Neuronal stem cell (in vitro differentiated cells): ENCODE measurements at regions not wholly inside any gene's neighbourhood (a gene's known extent, or its start where the extent isn't known, plus 50 kb on each side); places are given as distances from the start of the nearest gene placed in this dataset.

Source experiments
- DNase-seq: peaks from one replicate; pipeline ENCODE4 v3.0.0-alpha.2; 2013; ENCODE audit warnings: low spot score
- H2AFZ ChIP-seq: one replicate; pipeline ENCODE4 v1.6.1; 2013; ENCODE audit warnings: mild to moderate bottlenecking, low read length, inconsistent platforms
- H2AK5ac ChIP-seq: 2 replicates; pipeline ENCODE4 v1.6.1; 2013; ENCODE audit warnings: low read depth, mild to moderate bottlenecking, inconsistent platforms, low read length, moderate library complexity, mixed read lengths
- H2BK120ac ChIP-seq: 2 replicates; pipeline ENCODE4 v1.6.1; 2013; ENCODE audit warnings: low read depth, mild to moderate bottlenecking, inconsistent platforms, low read length, moderate library complexity, mixed read lengths
- H2BK12ac ChIP-seq: one replicate; pipeline ENCODE4 v1.6.1; 2013; ENCODE audit warnings: low read length, inconsistent platforms
- H2BK15ac ChIP-seq: 2 replicates; pipeline ENCODE4 v1.6.1; 2013; ENCODE audit warnings: mild to moderate bottlenecking, low read length, inconsistent platforms, mixed read lengths
- H2BK5ac ChIP-seq: one replicate; pipeline ENCODE4 v1.6.1; 2013; ENCODE audit warnings: inconsistent platforms, mild to moderate bottlenecking, low read length, moderate library complexity
- H3K14ac ChIP-seq: one replicate; pipeline ENCODE4 v1.6.1; 2013; ENCODE audit warnings: low read length, inconsistent platforms
- H3K18ac ChIP-seq: 2 replicates; pipeline ENCODE4 v1.6.1; 2013; ENCODE audit warnings: low read length, inconsistent platforms
- H3K23ac ChIP-seq: 2 replicates; pipeline ENCODE4 v1.6.1; 2013; ENCODE audit warnings: low read depth, mild to moderate bottlenecking, mixed read lengths, low read length, inconsistent platforms; ENCODE audit not compliant: poor library complexity
- H3K27ac ChIP-seq: replicated peaks from 3 replicates; pipeline ENCODE4 v1.5.1; 2013; ENCODE audit warnings: low read length, inconsistent platforms
- H3K27me3 ChIP-seq, 3 experiments: 2 replicates each; pipeline ENCODE4 v1.6.1; 2013; ENCODE audit warnings: low read length in 3 of 3, mild to moderate bottlenecking in 2 of 3, inconsistent platforms in 1 of 3, low read depth in 1 of 3, mixed read lengths in 1 of 3, moderate library complexity in 1 of 3; ENCODE audit not compliant: control insufficient read depth in 3 of 3, insufficient read depth in 3 of 3
- H3K36me3 ChIP-seq, 2 donors: replicated peaks in 1 of 2; 2 replicates each; pipeline ENCODE4 v1.6.1; 2013; ENCODE audit warnings: low read length in 2 of 2; ENCODE audit not compliant: control insufficient read depth in 2 of 2, insufficient read depth in 2 of 2
- H3K4ac ChIP-seq: 2 replicates; pipeline ENCODE4 v1.6.1; 2013; ENCODE audit warnings: inconsistent platforms, mild to moderate bottlenecking, low read length, moderate library complexity
- H3K4me1 ChIP-seq, 2 donors: 1 replicate in 1 of 2; 2 replicates in 1 of 2; pipeline ENCODE4 v1.6.1; 2013; ENCODE audit warnings: low read length in 2 of 2, low read depth in 1 of 2; ENCODE audit not compliant: control insufficient read depth in 2 of 2, insufficient read depth in 1 of 2
- H3K4me2 ChIP-seq: one replicate; pipeline ENCODE4 v1.6.1; 2013; ENCODE audit warnings: mild to moderate bottlenecking, low read length, inconsistent platforms; ENCODE audit not compliant: insufficient read depth, poor library complexity, severe bottlenecking
- H3K4me3 ChIP-seq, 2 donors: 2 replicates each; pipeline ENCODE4 v1.5.1; 2013; ENCODE audit warnings: low read length in 2 of 2, mild to moderate bottlenecking in 2 of 2, inconsistent platforms in 1 of 2, moderate library complexity in 1 of 2
- H3K79me1 ChIP-seq: one replicate; pipeline ENCODE4 v1.6.1; 2013; ENCODE audit warnings: low read depth, mild to moderate bottlenecking, inconsistent platforms, low read length, moderate library complexity
- H3K9ac ChIP-seq: one replicate; pipeline ENCODE4 v1.6.1; 2013; ENCODE audit warnings: mild to moderate bottlenecking, low read depth, low read length, inconsistent platforms; ENCODE audit not compliant: poor library complexity
- H3K9me3 ChIP-seq, 2 donors: replicated peaks in 1 of 2; 2 replicates each; pipeline versions ENCODE3 to v1.6.1; 2013; ENCODE audit warnings: low read length in 2 of 2, mild to moderate bottlenecking in 2 of 2, inconsistent platforms in 1 of 2, low read depth in 1 of 2, mixed read lengths in 1 of 2, moderate library complexity in 1 of 2; ENCODE audit not compliant: control insufficient read depth in 2 of 2, insufficient read depth in 1 of 2
- H4K8ac ChIP-seq: one replicate; pipeline ENCODE4 v1.6.1; 2013; ENCODE audit warnings: low read depth, mild to moderate bottlenecking, inconsistent platforms, low read length, moderate library complexity
- H4K91ac ChIP-seq: one replicate; pipeline ENCODE4 v1.6.1; 2013; ENCODE audit warnings: low read length, low read depth, mild to moderate bottlenecking, inconsistent platforms; ENCODE audit not compliant: poor library complexity
- WGBS, 2 donors: extraction: QIAGEN DNeasy Blood & Tissue Kit; methylation state at CpG; one replicate each; pipeline ENCODE4 v1.1.7; 2013; ENCODE audit warnings: missing lambda C conversion rate in 2 of 2, mixed read lengths in 1 of 2; ENCODE audit not compliant: insufficient read length in 2 of 2, insufficient replicate concordance in 1 of 2; ENCODE audit errors: extremely low coverage in 2 of 2; 5-methylcytosine and 5-hydroxymethylcytosine counted together

DNA sequence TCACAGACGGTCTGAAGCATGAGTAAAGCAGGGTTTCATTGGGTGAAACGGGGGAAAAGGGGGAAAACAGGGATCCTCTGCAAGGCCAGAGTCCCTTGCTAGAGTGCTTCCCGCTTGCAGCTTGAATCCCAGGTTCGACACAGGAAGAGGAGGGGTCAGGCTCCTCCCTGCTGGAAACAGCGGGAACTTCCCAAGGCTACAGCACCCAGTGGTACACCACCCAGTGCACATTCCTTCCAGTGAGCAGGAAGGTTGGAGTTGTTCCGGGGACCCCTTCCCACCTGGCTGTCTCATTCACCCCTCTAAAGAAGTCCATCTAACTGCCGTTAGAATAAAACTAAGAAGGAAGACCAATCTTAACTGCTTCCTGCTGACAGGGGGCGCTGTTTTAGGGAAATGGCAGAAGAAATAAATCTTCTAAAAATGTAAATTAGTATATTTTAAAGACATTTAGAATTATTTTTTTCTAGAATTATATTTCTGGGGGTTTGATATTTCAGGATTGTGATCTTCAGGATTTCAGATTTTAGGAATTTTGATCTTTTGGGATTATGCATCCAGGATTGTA, 230.9 kb downstream of the RBM43 start:
- H2BK120ac ChIP-seq, result no peak overlapping the region
- H3K27me3 ChIP-seq, result no peaks in the 10 kb centered on the region
- H2BK5ac ChIP-seq, result no peak overlapping the region
- H3K4ac ChIP-seq, result no peak overlapping the region
- H2AK5ac ChIP-seq, result no peak overlapping the region
- H3K4me3 ChIP-seq, result no peak overlapping the region
- H3K27ac ChIP-seq, result no peak overlapping the region
- H3K9ac ChIP-seq, result no peak overlapping the region
- no peak overlapping the region for H4K91ac ChIP-seq
- DNase-seq, result no peak
- H3K18ac ChIP-seq, result no peak overlapping the region
- H2BK12ac ChIP-seq, result no peak overlapping the region
- no peak overlapping the region for H3K14ac ChIP-seq
- WGBS, 2 donors, result no CpG with 5 or more reads among the region's 8 CpGs
- H3K9me3 ChIP-seq, result no peaks in the 10 kb centered on the region
- no peak overlapping the region for H2AFZ ChIP-seq
- no peak overlapping the region for H4K8ac ChIP-seq
- H3K36me3 ChIP-seq, result no peaks in the 10 kb centered on the region
- no peak overlapping the region for H3K23ac ChIP-seq
- no peaks in the 10 kb centered on the region for H3K79me1 ChIP-seq
- no peaks in the 10 kb centered on the region for H3K4me1 ChIP-seq
- no peak overlapping the region for H3K4me2 ChIP-seq
- no peak overlapping the region for H2BK15ac ChIP-seq

DNA sequence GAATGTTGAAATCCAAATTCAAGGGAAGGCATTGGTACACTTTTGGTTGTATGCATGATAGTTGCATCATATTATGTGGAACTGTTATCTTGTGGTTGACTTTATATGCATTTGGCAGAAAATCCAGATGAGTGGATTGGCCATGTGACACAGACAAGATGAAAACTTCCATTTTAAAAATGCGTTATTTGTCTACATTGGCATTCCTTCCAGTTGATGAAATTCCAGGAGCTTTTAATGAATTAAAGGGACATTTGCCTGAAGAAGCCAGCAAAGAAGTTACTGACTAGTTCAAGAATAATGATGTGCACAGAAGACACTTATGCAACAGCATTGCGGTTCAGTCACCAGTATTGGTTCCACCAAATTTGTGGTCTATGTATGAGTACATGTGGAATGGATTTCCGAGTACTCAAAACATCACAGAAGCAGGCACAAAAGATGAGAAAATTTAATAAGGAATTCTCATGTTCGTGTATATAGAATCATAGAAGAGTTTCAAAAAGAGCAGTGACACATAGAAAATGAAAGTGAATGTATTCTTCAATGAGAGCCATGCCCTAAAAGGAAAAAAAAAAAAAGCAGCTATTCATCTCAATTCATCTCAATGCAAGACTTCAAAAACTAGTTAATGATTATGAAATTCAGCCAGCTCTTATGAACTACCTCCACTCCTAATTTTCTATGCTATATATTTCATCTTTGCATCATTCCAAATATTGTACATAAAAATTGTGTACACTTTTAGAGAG, 232.1 kb downstream of the RBM43 start:
- no peak overlapping the region for H3K4me2 ChIP-seq
- H3K9ac ChIP-seq, result no peak overlapping the region
- H3K4ac ChIP-seq, result no peak overlapping the region
- H3K18ac ChIP-seq, result no peak overlapping the region
- no peaks in the 10 kb centered on the region for H3K36me3 ChIP-seq
- no peak for DNase-seq
- H3K14ac ChIP-seq, result no peak overlapping the region
- no peak overlapping the region for H2BK5ac ChIP-seq
- WGBS, 2 donors, result no CpG with 5 or more reads among the region's 4 CpGs
- no peaks in the 10 kb centered on the region for H3K4me1 ChIP-seq
- H3K4me3 ChIP-seq, result no peak overlapping the region
- no peaks in the 10 kb centered on the region for H3K27me3 ChIP-seq
- H3K27ac ChIP-seq, result no peak overlapping the region
- H3K23ac ChIP-seq, result no peak overlapping the region
- H2BK15ac ChIP-seq, result no peak overlapping the region
- H3K79me1 ChIP-seq, result no peaks in the 10 kb centered on the region
- H2BK12ac ChIP-seq, result no peak overlapping the region
- no peak overlapping the region for H2AK5ac ChIP-seq
- H2AFZ ChIP-seq, result no peak overlapping the region
- H4K8ac ChIP-seq, result no peak overlapping the region
- H4K91ac ChIP-seq, result no peak overlapping the region
- H2BK120ac ChIP-seq, result no peak overlapping the region
- H3K9me3 ChIP-seq, result no peaks in the 10 kb centered on the region

DNA sequence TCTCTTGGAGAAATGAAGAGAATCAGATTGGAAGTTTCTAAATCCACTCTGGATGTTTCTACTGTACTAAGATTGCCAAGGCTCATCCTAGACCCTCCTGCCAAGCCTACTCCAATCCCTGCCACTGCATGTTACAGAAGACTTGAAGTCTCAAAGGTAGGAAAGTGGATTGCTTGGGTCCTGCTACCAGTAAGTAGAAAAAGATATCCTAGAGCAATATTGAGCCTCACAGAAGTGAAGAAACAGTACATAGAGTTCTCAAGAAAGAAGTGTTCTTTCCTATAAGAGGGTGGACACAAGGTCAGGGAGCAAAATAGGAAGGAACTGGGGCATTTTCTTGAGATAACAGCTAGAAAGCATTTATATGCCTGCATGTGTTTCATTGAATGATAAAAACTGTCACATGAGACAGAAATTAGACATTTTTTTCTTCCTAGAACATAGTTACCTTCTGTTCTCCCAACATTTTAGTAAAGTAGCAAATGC, 232.9 kb downstream of the RBM43 start:
- Histone ChIP-seq H2BK12ac (no peak overlapping the region), H3K27ac (no peak overlapping the region), H3K27me3 (no peaks in the 10 kb centered on the region), H3K4me2 (no peak overlapping the region), H3K18ac (no peak overlapping the region), H2BK15ac (no peak overlapping the region), H4K8ac (no peak overlapping the region), H3K23ac (no peak overlapping the region), H2AK5ac (no peak overlapping the region), H3K4me1 (no peaks in the 10 kb centered on the region), H2BK5ac (no peak overlapping the region), H3K4me3 (no peak overlapping the region), H3K36me3 (no peaks in the 10 kb centered on the region), H3K79me1 (no peaks in the 10 kb centered on the region), H2BK120ac (no peak overlapping the region), H3K14ac (no peak overlapping the region), H3K9me3 (no peaks in the 10 kb centered on the region), H3K4ac (no peak overlapping the region), H4K91ac (no peak overlapping the region), H3K9ac (no peak overlapping the region), H2AFZ (no peak overlapping the region)
- DNase-seq, result no peak

DNA sequence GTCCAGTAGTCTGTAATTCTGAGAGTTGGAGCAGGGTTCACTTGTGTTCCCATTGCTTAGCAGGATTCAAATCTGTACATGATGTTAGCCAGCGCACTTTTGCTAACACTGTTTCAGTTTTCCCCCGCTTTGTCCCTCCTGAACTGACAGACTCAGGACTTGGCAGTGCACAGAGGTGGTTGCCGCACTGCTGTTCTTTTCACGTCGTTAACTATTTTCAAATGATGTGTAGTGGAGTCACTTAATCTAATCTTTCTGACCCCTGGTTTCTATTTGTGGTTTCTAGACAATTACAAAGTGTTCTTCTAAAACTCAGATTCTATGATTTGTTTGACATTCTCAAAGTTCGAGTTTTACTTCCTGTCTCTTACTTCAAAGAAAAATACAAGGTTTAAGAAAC, 234.5 kb downstream of the RBM43 start:
- no peak overlapping the region for H3K4ac ChIP-seq
- no peak overlapping the region for H3K14ac ChIP-seq
- H3K4me3 ChIP-seq, result no peak overlapping the region
- H2BK5ac ChIP-seq, result no peak overlapping the region
- H3K4me1 ChIP-seq, result no peaks in the 10 kb centered on the region
- no peak overlapping the region for H3K23ac ChIP-seq
- H2AK5ac ChIP-seq, result no peak overlapping the region
- no peak overlapping the region for H3K9ac ChIP-seq
- no CpG with 5 or more reads among the region's 6 CpGs for WGBS, 2 donors
- no peaks in the 10 kb centered on the region for H3K27me3 ChIP-seq
- no peaks in the 10 kb centered on the region for H3K79me1 ChIP-seq
- H2AFZ ChIP-seq, result no peak overlapping the region
- no peak overlapping the region for H2BK120ac ChIP-seq
- no peaks in the 10 kb centered on the region for H3K9me3 ChIP-seq
- H3K36me3 ChIP-seq, result no peaks in the 10 kb centered on the region
- H4K91ac ChIP-seq, result no peak overlapping the region
- H3K27ac ChIP-seq, result no peak overlapping the region
- no peak overlapping the region for H3K18ac ChIP-seq
- H2BK15ac ChIP-seq, result no peak overlapping the region
- H3K4me2 ChIP-seq, result no peak overlapping the region
- no peak for DNase-seq
- H4K8ac ChIP-seq, result no peak overlapping the region
- H2BK12ac ChIP-seq, result no peak overlapping the region
